Neural progenitor cell (in vitro differentiated cells): ENCODE measurements at regions not wholly inside any gene's neighbourhood (a gene's known extent, or its start where the extent isn't known, plus 50 kb on each side); places are given as distances from the start of the nearest gene placed in this dataset.

ENCODE experiments used
- CTCF ChIP-seq: fragments of 200-600 bp; sonication (generic); IDR thresholded peaks from 2 replicates; pipeline ENCODE4 v1.5.1; 2017; ENCODE audit warnings: antibody characterized with exemption, mild to moderate bottlenecking
- EZH2 ChIP-seq: fragments of 200-600 bp; sonication (generic); IDR thresholded peaks from 2 replicates; pipeline ENCODE4 v1.6.1; 2017; ENCODE audit warnings: antibody characterized with exemption, mild to moderate bottlenecking, moderate library complexity
- EZH2phosphoT487 ChIP-seq: fragments of 200-600 bp; sonication (generic); IDR thresholded peaks from 2 replicates; pipeline ENCODE4 v1.6.1; 2017; ENCODE audit warnings: antibody characterized with exemption

- TF ChIP-seq CTCF (no peak), EZH2 (no peak), EZH2phosphoT487 (no peak)
Observed at GRCh38 chr1:4308806-4309205, 345.6 kb upstream of the AJAP1 start.
